ENCODE measurements at regions not wholly inside any gene's neighbourhood (a gene's known extent, or its start where the extent isn't known, plus 50 kb on each side); places are given as distances from the start of the nearest gene placed in this dataset.

GRCh38 chr13:70191034-70191433 is 82.8 kb upstream of the KLHL1 start:
- TF ChIP-seq POLR2AphosphoS5 (IDR thresholded peaks at IDR 0.05; ENCODE audit: insufficient read depth, low read depth, low read length) (no peak), POLR2A (IDR thresholded peaks at IDR 0.05; ENCODE audit: low read depth, low read length) (no peak), CTCF (IDR thresholded peaks at IDR 0.05; ENCODE audit: extremely low read depth in 1 of 2, insufficient read depth in 1 of 2, low read depth in 1 of 2, low read length in 2 of 2) (no peak), EZH2 (IDR thresholded peaks at IDR 0.05; ENCODE audit: borderline replicate concordance, low read depth, low read length, severe bottlenecking) (no peak), JUN (IDR thresholded peaks at IDR 0.05; ENCODE audit: borderline replicate concordance, insufficient read depth, insufficient read length, low read depth) (no peak), MYC (IDR thresholded peaks at IDR 0.05; ENCODE audit: low read depth, low read length) (no peak)
